Neuronal stem cell (in vitro differentiated cells): ENCODE measurements at regions not wholly inside any gene's neighbourhood (a gene's known extent, or its start where the extent isn't known, plus 50 kb on each side); places are given as distances from the start of the nearest gene placed in this dataset.
A peak's percentile ranks its signal among the peaks of the same experiment; 100 is the strongest.

Experiments used
- DNase-seq: peaks from one replicate; pipeline ENCODE4 v3.0.0-alpha.2; 2013; ENCODE audit warnings: low spot score
- H2AFZ ChIP-seq: one replicate; pipeline ENCODE4 v1.6.1; 2013; ENCODE audit warnings: mild to moderate bottlenecking, low read length, inconsistent platforms
- H2AK5ac ChIP-seq: 2 replicates; pipeline ENCODE4 v1.6.1; 2013; ENCODE audit warnings: low read depth, mild to moderate bottlenecking, inconsistent platforms, low read length, moderate library complexity, mixed read lengths
- H2BK120ac ChIP-seq: 2 replicates; pipeline ENCODE4 v1.6.1; 2013; ENCODE audit warnings: low read depth, mild to moderate bottlenecking, inconsistent platforms, low read length, moderate library complexity, mixed read lengths
- H2BK12ac ChIP-seq: one replicate; pipeline ENCODE4 v1.6.1; 2013; ENCODE audit warnings: low read length, inconsistent platforms
- H2BK15ac ChIP-seq: 2 replicates; pipeline ENCODE4 v1.6.1; 2013; ENCODE audit warnings: mild to moderate bottlenecking, low read length, inconsistent platforms, mixed read lengths
- H2BK5ac ChIP-seq: one replicate; pipeline ENCODE4 v1.6.1; 2013; ENCODE audit warnings: inconsistent platforms, mild to moderate bottlenecking, low read length, moderate library complexity
- H3K14ac ChIP-seq: one replicate; pipeline ENCODE4 v1.6.1; 2013; ENCODE audit warnings: low read length, inconsistent platforms
- H3K18ac ChIP-seq: 2 replicates; pipeline ENCODE4 v1.6.1; 2013; ENCODE audit warnings: low read length, inconsistent platforms
- H3K23ac ChIP-seq: 2 replicates; pipeline ENCODE4 v1.6.1; 2013; ENCODE audit warnings: low read depth, mild to moderate bottlenecking, mixed read lengths, low read length, inconsistent platforms; ENCODE audit not compliant: poor library complexity
- H3K27ac ChIP-seq: replicated peaks from 3 replicates; pipeline ENCODE4 v1.5.1; 2013; ENCODE audit warnings: low read length, inconsistent platforms
- H3K27me3 ChIP-seq, 3 experiments: 2 replicates each; pipeline ENCODE4 v1.6.1; 2013; ENCODE audit warnings: low read length in 3 of 3, mild to moderate bottlenecking in 2 of 3, inconsistent platforms in 1 of 3, low read depth in 1 of 3, mixed read lengths in 1 of 3, moderate library complexity in 1 of 3; ENCODE audit not compliant: control insufficient read depth in 3 of 3, insufficient read depth in 3 of 3
- H3K36me3 ChIP-seq, 2 donors: replicated peaks in 1 of 2; 2 replicates each; pipeline ENCODE4 v1.6.1; 2013; ENCODE audit warnings: low read length in 2 of 2; ENCODE audit not compliant: control insufficient read depth in 2 of 2, insufficient read depth in 2 of 2
- H3K4ac ChIP-seq: 2 replicates; pipeline ENCODE4 v1.6.1; 2013; ENCODE audit warnings: inconsistent platforms, mild to moderate bottlenecking, low read length, moderate library complexity
- H3K4me1 ChIP-seq, 2 donors: 1 replicate in 1 of 2; 2 replicates in 1 of 2; pipeline ENCODE4 v1.6.1; 2013; ENCODE audit warnings: low read length in 2 of 2, low read depth in 1 of 2; ENCODE audit not compliant: control insufficient read depth in 2 of 2, insufficient read depth in 1 of 2
- H3K4me2 ChIP-seq: one replicate; pipeline ENCODE4 v1.6.1; 2013; ENCODE audit warnings: mild to moderate bottlenecking, low read length, inconsistent platforms; ENCODE audit not compliant: insufficient read depth, poor library complexity, severe bottlenecking
- H3K4me3 ChIP-seq, 2 donors: 2 replicates each; pipeline ENCODE4 v1.5.1; 2013; ENCODE audit warnings: low read length in 2 of 2, mild to moderate bottlenecking in 2 of 2, inconsistent platforms in 1 of 2, moderate library complexity in 1 of 2
- H3K79me1 ChIP-seq: one replicate; pipeline ENCODE4 v1.6.1; 2013; ENCODE audit warnings: low read depth, mild to moderate bottlenecking, inconsistent platforms, low read length, moderate library complexity
- H3K9ac ChIP-seq: one replicate; pipeline ENCODE4 v1.6.1; 2013; ENCODE audit warnings: mild to moderate bottlenecking, low read depth, low read length, inconsistent platforms; ENCODE audit not compliant: poor library complexity
- H3K9me3 ChIP-seq, 2 donors: replicated peaks in 1 of 2; 2 replicates each; pipeline versions ENCODE3 to v1.6.1; 2013; ENCODE audit warnings: low read length in 2 of 2, mild to moderate bottlenecking in 2 of 2, inconsistent platforms in 1 of 2, low read depth in 1 of 2, mixed read lengths in 1 of 2, moderate library complexity in 1 of 2; ENCODE audit not compliant: control insufficient read depth in 2 of 2, insufficient read depth in 1 of 2
- H4K8ac ChIP-seq: one replicate; pipeline ENCODE4 v1.6.1; 2013; ENCODE audit warnings: low read depth, mild to moderate bottlenecking, inconsistent platforms, low read length, moderate library complexity
- H4K91ac ChIP-seq: one replicate; pipeline ENCODE4 v1.6.1; 2013; ENCODE audit warnings: low read length, low read depth, mild to moderate bottlenecking, inconsistent platforms; ENCODE audit not compliant: poor library complexity
- WGBS, 2 donors: extraction: QIAGEN DNeasy Blood & Tissue Kit; methylation state at CpG; one replicate each; pipeline ENCODE4 v1.1.7; 2013; ENCODE audit warnings: missing lambda C conversion rate in 2 of 2, mixed read lengths in 1 of 2; ENCODE audit not compliant: insufficient read length in 2 of 2, insufficient replicate concordance in 1 of 2; ENCODE audit errors: extremely low coverage in 2 of 2; 5-methylcytosine and 5-hydroxymethylcytosine counted together

GRCh38 chr7:45980973-45981372 lies 59.9 kb upstream of the IGFBP3 start:
- H2BK15ac ChIP-seq = no peak overlapping the region
- H2BK120ac ChIP-seq = no peak overlapping the region
- WGBS, 2 donors = no CpG with 5 or more reads among the region's 6 CpGs
- H3K4ac ChIP-seq = no peak overlapping the region
- no peak overlapping the region for H3K4me3 ChIP-seq
- no peaks in the 10 kb centered on the region for H3K79me1 ChIP-seq
- no peak overlapping the region for H3K23ac ChIP-seq
- H2AK5ac ChIP-seq = peak overlapping the region; percentile 52
- no peak overlapping the region for H3K27ac ChIP-seq
- H3K18ac ChIP-seq = no peak overlapping the region
- H2BK5ac ChIP-seq = peak overlapping the region; percentile 25
- H3K9ac ChIP-seq = no peak overlapping the region
- H3K9me3 ChIP-seq = peaks cover 0 to 5% of the 10 kb centered on the region in 2 donors
- H3K14ac ChIP-seq = no peak overlapping the region
- no peak overlapping the region for H2BK12ac ChIP-seq
- no peak overlapping the region for H2AFZ ChIP-seq
- DNase-seq = no peak
- H4K91ac ChIP-seq = no peak overlapping the region
- no peaks in the 10 kb centered on the region for H3K27me3 ChIP-seq
- peaks cover 8 to 10% of the 10 kb centered on the region in 2 donors for H3K4me1 ChIP-seq
- no peak overlapping the region for H3K4me2 ChIP-seq
- H3K36me3 ChIP-seq = no peaks in the 10 kb centered on the region
- H4K8ac ChIP-seq = no peak overlapping the region

GRCh38 chr7:45980181-45980905 lies 59.3 kb upstream of the IGFBP3 start:
- H3K9me3 ChIP-seq = peaks cover 3 to 6% of the 10 kb centered on the region in 2 donors
- no peak for DNase-seq
- H2BK15ac ChIP-seq = peak overlapping the region; percentile 54
- H3K79me1 ChIP-seq = no peaks in the 10 kb centered on the region
- H3K18ac ChIP-seq = peak overlapping the region; percentile 55
- WGBS, 2 donors = no CpG with 5 or more reads among the region's 7 CpGs
- H2AFZ ChIP-seq = no peak overlapping the region
- H3K36me3 ChIP-seq = no peaks in the 10 kb centered on the region
- peak overlapping the region; percentile 69 for H2AK5ac ChIP-seq
- no peak overlapping the region for H4K8ac ChIP-seq
- no peak overlapping the region for H3K27ac ChIP-seq
- H3K9ac ChIP-seq = no peak overlapping the region
- H2BK120ac ChIP-seq = no peak overlapping the region
- peak overlapping the region; percentile 86 for H2BK12ac ChIP-seq
- no peak overlapping the region for H3K4me2 ChIP-seq
- H2BK5ac ChIP-seq = peak overlapping the region; percentile 77
- H3K4me3 ChIP-seq = no peak overlapping the region
- H3K4me1 ChIP-seq = peaks cover 8 to 10% of the 10 kb centered on the region in 2 donors
- H4K91ac ChIP-seq = no peak overlapping the region
- no peak overlapping the region for H3K4ac ChIP-seq
- H3K14ac ChIP-seq = peak overlapping the region; percentile 32
- no peaks in the 10 kb centered on the region for H3K27me3 ChIP-seq
- no peak overlapping the region for H3K23ac ChIP-seq

GRCh38 chr7:45979275-45980180 lies 58.5 kb upstream of the IGFBP3 start:
- peak overlapping the region; percentile 77 for H2BK5ac ChIP-seq
- H3K79me1 ChIP-seq = no peaks in the 10 kb centered on the region
- H3K36me3 ChIP-seq = no peaks in the 10 kb centered on the region
- H3K4me2 ChIP-seq = no peak overlapping the region
- no peak overlapping the region for H3K27ac ChIP-seq
- no peak overlapping the region for H3K23ac ChIP-seq
- H3K4ac ChIP-seq = no peak overlapping the region
- H3K18ac ChIP-seq = peak overlapping the region; percentile 69
- peak overlapping the region; percentile 70 for H2AFZ ChIP-seq
- no peak overlapping the region for H3K9ac ChIP-seq
- H3K27me3 ChIP-seq = no peaks in the 10 kb centered on the region
- peak overlapping the region; percentile 1 for H2BK12ac ChIP-seq
- no peak for DNase-seq
- H2AK5ac ChIP-seq = peak overlapping the region; percentile 69
- H3K9me3 ChIP-seq = peaks cover 5 to 6% of the 10 kb centered on the region in 2 donors
- WGBS, 2 donors = no CpG with 5 or more reads among the region's 7 CpGs
- peak overlapping the region; percentile 97 for H2BK15ac ChIP-seq
- no peak overlapping the region for H4K91ac ChIP-seq
- H4K8ac ChIP-seq = no peak overlapping the region
- no peak overlapping the region for H3K4me3 ChIP-seq
- peaks cover 8 to 9% of the 10 kb centered on the region in 2 donors for H3K4me1 ChIP-seq
- H3K14ac ChIP-seq = no peak overlapping the region
- H2BK120ac ChIP-seq = no peak overlapping the region

GRCh38 chr7:45978731-45979211 lies 57.7 kb upstream of the IGFBP3 start:
- Histone ChIP-seq H2BK120ac (no peak overlapping the region), H4K8ac (no peak overlapping the region), H3K18ac (peak overlapping the region; percentile 23), H3K9me3 (peaks cover 5 to 6% of the 10 kb centered on the region in 2 donors), H2BK5ac (no peak overlapping the region), H2AFZ (peak overlapping the region; percentile 70), H3K23ac (no peak overlapping the region), H3K79me1 (no peaks in the 10 kb centered on the region), H4K91ac (no peak overlapping the region), H3K9ac (no peak overlapping the region), H2BK15ac (no peak overlapping the region), H3K27ac (peak overlapping the region; percentile 0), H3K27me3 (no peaks in the 10 kb centered on the region), H3K14ac (no peak overlapping the region), H3K4me1 (peaks cover 8% of the 10 kb centered on the region in 2 donors), H3K4ac (no peak overlapping the region), H2AK5ac (peak overlapping the region; percentile 1), H3K36me3 (no peaks in the 10 kb centered on the region), H3K4me3 (no peak overlapping the region), H2BK12ac (peak overlapping the region; percentile 1), H3K4me2 (no peak overlapping the region)
- no peak for DNase-seq
- no CpG with 5 or more reads among the region's 2 CpGs for WGBS, 2 donors
